ENCODE measurements at regions not wholly inside any gene's neighbourhood (a gene's known extent, or its start where the extent isn't known, plus 50 kb on each side); places are given as distances from the start of the nearest gene placed in this dataset.

- H3K27ac Mint-ChIP-seq = no peak overlapping the region
- no peaks in the 10 kb centered on the region for H3K36me3 Mint-ChIP-seq (ENCODE audit: low read depth)
- H3K4me3 Mint-ChIP-seq = no peak overlapping the region
- H3K4me1 Mint-ChIP-seq = no peaks in the 10 kb centered on the region
- no peaks in the 10 kb centered on the region for H3K9me3 Mint-ChIP-seq
- H3K27me3 Mint-ChIP-seq (ENCODE audit: low read depth) = no peaks in the 10 kb centered on the region
- TF ChIP-seq CTCF (IDR thresholded peaks at IDR 0.05; ENCODE audit: unreplicated experiment in 3 of 3) = no peak
These were observed 1691.8 kb upstream of the SLC39A10 start for GRCh38 chr2:193965263-193965662.

GRCh38 chr2:193963472-193964119 is 1693.4 kb upstream of the SLC39A10 start:
- H3K9me3 Mint-ChIP-seq = no peaks in the 10 kb centered on the region
- TF ChIP-seq CTCF (IDR thresholded peaks at IDR 0.05; ENCODE audit: unreplicated experiment in 3 of 3) = peak; percentile 51 to 64 (median 64)
- no peaks in the 10 kb centered on the region for H3K4me1 Mint-ChIP-seq
- H3K36me3 Mint-ChIP-seq (ENCODE audit: low read depth) = no peaks in the 10 kb centered on the region
- no peak overlapping the region for H3K27ac Mint-ChIP-seq
- no peak overlapping the region for H3K4me3 Mint-ChIP-seq
- H3K27me3 Mint-ChIP-seq (ENCODE audit: low read depth) = no peaks in the 10 kb centered on the region

GRCh38 chr2:193946806-193947205 is 1710.2 kb upstream of the SLC39A10 start:
- no peaks in the 10 kb centered on the region for H3K36me3 Mint-ChIP-seq (ENCODE audit: low read depth)
- no peak for TF ChIP-seq CTCF (IDR thresholded peaks at IDR 0.05; ENCODE audit: unreplicated experiment in 3 of 3)

GRCh38 chr2:193943406-193943960 is 1713.5 kb upstream of the SLC39A10 start:
- H3K27ac Mint-ChIP-seq = no peak overlapping the region
- no peaks in the 10 kb centered on the region for H3K27me3 Mint-ChIP-seq (ENCODE audit: low read depth)
- no peak for TF ChIP-seq CTCF (IDR thresholded peaks at IDR 0.05; ENCODE audit: unreplicated experiment in 3 of 3)
- no peaks in the 10 kb centered on the region for H3K4me1 Mint-ChIP-seq
- no peak overlapping the region for H3K4me3 Mint-ChIP-seq
- H3K36me3 Mint-ChIP-seq (ENCODE audit: low read depth) = no peaks in the 10 kb centered on the region
- H3K9me3 Mint-ChIP-seq = no peaks in the 10 kb centered on the region

More at GRCh38 chr2:193946806-193947205, 1710.2 kb upstream of the SLC39A10 start:
- H3K4me3 Mint-ChIP-seq = no peak overlapping the region
- no peaks in the 10 kb centered on the region for H3K27me3 Mint-ChIP-seq (ENCODE audit: low read depth)
- no peaks in the 10 kb centered on the region for H3K4me1 Mint-ChIP-seq
- H3K27ac Mint-ChIP-seq = no peak overlapping the region
- no peaks in the 10 kb centered on the region for H3K9me3 Mint-ChIP-seq

GRCh38 chr2:193935114-193935513 is 1721.9 kb upstream of the SLC39A10 start:
- no peaks in the 10 kb centered on the region for H3K9me3 Mint-ChIP-seq
- no peak overlapping the region for H3K4me3 Mint-ChIP-seq
- H3K4me1 Mint-ChIP-seq = no peaks in the 10 kb centered on the region
- TF ChIP-seq CTCF (IDR thresholded peaks at IDR 0.05; ENCODE audit: unreplicated experiment in 3 of 3) = no peak
- no peaks in the 10 kb centered on the region for H3K27me3 Mint-ChIP-seq (ENCODE audit: low read depth)
- H3K27ac Mint-ChIP-seq = no peak overlapping the region
- H3K36me3 Mint-ChIP-seq (ENCODE audit: low read depth) = no peaks in the 10 kb centered on the region

- no peak overlapping the region for H3K27ac Mint-ChIP-seq
- no peak overlapping the region for H3K4me3 Mint-ChIP-seq
- no peaks in the 10 kb centered on the region for H3K4me1 Mint-ChIP-seq
- no peaks in the 10 kb centered on the region for H3K9me3 Mint-ChIP-seq
- no peaks in the 10 kb centered on the region for H3K27me3 Mint-ChIP-seq (ENCODE audit: low read depth)
- no peaks in the 10 kb centered on the region for H3K36me3 Mint-ChIP-seq (ENCODE audit: low read depth)
- TF ChIP-seq CTCF (IDR thresholded peaks at IDR 0.05; ENCODE audit: unreplicated experiment in 3 of 3) = no peak
These were observed 1727.9 kb upstream of the SLC39A10 start for GRCh38 chr2:193929131-193929530.
